NT2/D1 (cell line): ENCODE measurements at regions not wholly inside any gene's neighbourhood (a gene's known extent, or its start where the extent isn't known, plus 50 kb on each side); places are given as distances from the start of the nearest gene placed in this dataset.

ENCODE experiments used
- SUZ12 ChIP-seq: IDR thresholded peaks from 2 replicates; pipeline ENCODE4 v1.6.1; 2011; ENCODE audit not compliant: insufficient read length, insufficient read depth; ENCODE audit errors: extremely low read depth
- YY1 ChIP-seq: IDR thresholded peaks from 2 replicates; pipeline ENCODE4 v1.6.1; 2011; ENCODE audit not compliant: insufficient read length, insufficient read depth
- ZNF274 ChIP-seq: IDR thresholded peaks from 2 replicates; pipeline ENCODE4 v1.6.1; 2011; ENCODE audit warnings: mild to moderate bottlenecking, low read depth, low read length

GRCh38 chr9:88313364-88314220 lies 74.7 kb upstream of the SPIN1 start:
- TF ChIP-seq YY1 (no peak), SUZ12 (no peak), ZNF274 (no peak)
